ENCODE measurements at regions not wholly inside any gene's neighbourhood (a gene's known extent, or its start where the extent isn't known, plus 50 kb on each side); places are given as distances from the start of the nearest gene placed in this dataset.

DNA sequence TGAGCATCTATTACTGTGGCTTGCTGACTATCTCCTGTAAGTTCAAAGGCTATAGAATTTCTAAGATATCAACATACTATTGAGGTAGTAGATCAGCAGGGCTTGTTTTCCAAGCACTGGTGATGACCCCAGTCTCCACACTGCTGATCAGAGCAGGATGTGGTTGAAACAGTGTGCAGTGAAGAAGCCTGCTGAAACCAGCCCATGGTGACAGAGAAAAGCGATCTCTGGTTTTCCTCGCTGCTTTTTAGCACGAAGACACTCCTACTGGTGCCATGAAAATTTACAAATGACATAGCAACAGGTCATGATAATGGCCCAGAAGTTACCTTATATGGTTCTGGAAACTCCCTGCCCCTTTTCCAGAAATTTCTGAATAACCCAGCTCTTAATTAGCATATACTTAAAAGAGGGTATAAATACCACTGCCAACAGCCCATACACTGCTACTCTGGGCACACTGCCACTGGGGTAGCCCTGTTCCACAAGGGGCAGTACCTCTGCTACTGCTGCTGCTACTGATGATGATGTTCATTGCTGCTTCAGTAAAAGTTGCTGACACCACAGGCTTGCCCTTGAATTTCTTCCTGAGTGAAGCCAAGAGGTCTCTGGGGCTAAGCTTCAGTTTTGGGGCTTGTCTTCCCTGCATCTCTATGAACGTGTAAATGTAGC, 1689.5 kb upstream of the PCDH10 start:
- TF ChIP-seq CTCF (IDR thresholded peaks at IDR 0.05) = no peak
- TF ChIP-seq POLR2A (IDR thresholded peaks at IDR 0.05) = no peak
